ENCODE measurements at regions not wholly inside any gene's neighbourhood (a gene's known extent, or its start where the extent isn't known, plus 50 kb on each side); places are given as distances from the start of the nearest gene placed in this dataset.

- Histone ChIP-seq H3K27ac (ENCODE audit: low read depth, low read length) (no peak overlapping the region), H3K9ac (ENCODE audit: low read length) (no peak overlapping the region), H2AFZ (ENCODE audit: insufficient read depth, low read length, poor library complexity) (no peak overlapping the region), H3K4me1 (ENCODE audit: control insufficient read depth in 1 of 2, insufficient read depth in 2 of 2, low read length in 2 of 2) (peaks cover 2 to 6% of the 10 kb centered on the region in 2 experiments), H3K79me1 (ENCODE audit: low read length) (no peaks in the 10 kb centered on the region), H3K23ac (ENCODE audit: low read length) (no peak overlapping the region), H3K36me3 (ENCODE audit: control insufficient read depth in 1 of 2, insufficient read depth in 2 of 2, low read length in 2 of 2) (no peaks in the 10 kb centered on the region), H2AK5ac (ENCODE audit: low read length) (no peak overlapping the region), H2BK12ac (ENCODE audit: low read length) (no peak overlapping the region), H3K4me3 (ENCODE audit: low read depth, low read length) (no peak overlapping the region), H2BK120ac (ENCODE audit: insufficient read depth, low read length, poor library complexity) (no peak overlapping the region), H3K4ac (ENCODE audit: low read depth, low read length) (no peak overlapping the region), H3K4me2 (ENCODE audit: low read length) (no peak overlapping the region), H4K8ac (ENCODE audit: low read depth, low read length) (no peak overlapping the region), H3K27me3 (ENCODE audit: insufficient read depth, low read length) (no peaks in the 10 kb centered on the region), H4K12ac (ENCODE audit: low read depth, low read length) (no peak overlapping the region), H4K91ac (ENCODE audit: low read depth, low read length) (no peak overlapping the region), H3K9me3 (ENCODE audit: insufficient read depth, low read depth, low read length) (peaks cover 2% of the 10 kb centered on the region), H2BK5ac (ENCODE audit: low read depth, low read length, poor library complexity) (no peak overlapping the region), H3K18ac (ENCODE audit: low read length) (no peak overlapping the region), H3K14ac (ENCODE audit: low read length) (no peak overlapping the region), H3K79me2 (ENCODE audit: control insufficient read depth, insufficient read depth, low read length, poor library complexity) (no peaks in the 10 kb centered on the region)
- DNase-seq = peak; percentile 8 to 67
Measured at GRCh38 chr7:106986450-106986977, 58.0 kb upstream of the PRKAR2B start.

- H3K23ac ChIP-seq (ENCODE audit: low read length) = no peak overlapping the region
- H2AFZ ChIP-seq (ENCODE audit: insufficient read depth, low read length, poor library complexity) = no peak overlapping the region
- WGBS (ENCODE audit: extremely low coverage, insufficient coverage, insufficient read length) = no CpG with 5 or more reads among the region's 3 CpGs
- H3K4ac ChIP-seq (ENCODE audit: low read depth, low read length) = no peak overlapping the region
- no peaks in the 10 kb centered on the region for H3K36me3 ChIP-seq (ENCODE audit: control insufficient read depth in 1 of 2, insufficient read depth in 2 of 2, low read length in 2 of 2)
- no peaks in the 10 kb centered on the region for H3K79me2 ChIP-seq (ENCODE audit: control insufficient read depth, insufficient read depth, low read length, poor library complexity)
- H2AK5ac ChIP-seq (ENCODE audit: low read length) = no peak overlapping the region
- no peak overlapping the region for H4K8ac ChIP-seq (ENCODE audit: low read depth, low read length)
- H3K4me1 ChIP-seq (ENCODE audit: control insufficient read depth in 1 of 2, insufficient read depth in 2 of 2, low read length in 2 of 2) = peaks cover 2 to 6% of the 10 kb centered on the region in 2 experiments
- H4K91ac ChIP-seq (ENCODE audit: low read depth, low read length) = no peak overlapping the region
- no peak overlapping the region for H4K12ac ChIP-seq (ENCODE audit: low read depth, low read length)
- H2BK12ac ChIP-seq (ENCODE audit: low read length) = no peak overlapping the region
- H3K27ac ChIP-seq (ENCODE audit: low read depth, low read length) = no peak overlapping the region
- no peaks in the 10 kb centered on the region for H3K79me1 ChIP-seq (ENCODE audit: low read length)
- no peak overlapping the region for H3K9ac ChIP-seq (ENCODE audit: low read length)
- no peaks in the 10 kb centered on the region for H3K9me3 ChIP-seq (ENCODE audit: insufficient read depth, low read depth, low read length)
- peak; percentile 80 to 93 for DNase-seq
- no peak overlapping the region for H3K4me2 ChIP-seq (ENCODE audit: low read length)
- no peak overlapping the region for H3K14ac ChIP-seq (ENCODE audit: low read length)
- no peak overlapping the region for H3K4me3 ChIP-seq (ENCODE audit: low read depth, low read length)
- no peak overlapping the region for H2BK120ac ChIP-seq (ENCODE audit: insufficient read depth, low read length, poor library complexity)
- no peak overlapping the region for H2BK5ac ChIP-seq (ENCODE audit: low read depth, low read length, poor library complexity)
- H3K18ac ChIP-seq (ENCODE audit: low read length) = no peak overlapping the region
- H3K27me3 ChIP-seq (ENCODE audit: insufficient read depth, low read length) = no peaks in the 10 kb centered on the region
Measured at GRCh38 chr7:106987777-106988176, 56.7 kb upstream of the PRKAR2B start.

- peaks cover 0 to 2% of the 10 kb centered on the region in 2 experiments for H3K4me1 ChIP-seq (ENCODE audit: control insufficient read depth in 1 of 2, insufficient read depth in 2 of 2, low read length in 2 of 2)
- DNase-seq = no peak
- no peak overlapping the region for H3K4me2 ChIP-seq (ENCODE audit: low read length)
- H2BK120ac ChIP-seq (ENCODE audit: insufficient read depth, low read length, poor library complexity) = no peak overlapping the region
- WGBS (ENCODE audit: extremely low coverage, insufficient coverage, insufficient read length) = no CpG with 5 or more reads among the region's 3 CpGs
- H3K14ac ChIP-seq (ENCODE audit: low read length) = no peak overlapping the region
- H3K79me2 ChIP-seq (ENCODE audit: control insufficient read depth, insufficient read depth, low read length, poor library complexity) = no peaks in the 10 kb centered on the region
- H3K9me3 ChIP-seq (ENCODE audit: insufficient read depth, low read depth, low read length) = no peaks in the 10 kb centered on the region
- no peak overlapping the region for H3K27ac ChIP-seq (ENCODE audit: low read depth, low read length)
- no peaks in the 10 kb centered on the region for H3K36me3 ChIP-seq (ENCODE audit: control insufficient read depth in 1 of 2, insufficient read depth in 2 of 2, low read length in 2 of 2)
- no peaks in the 10 kb centered on the region for H3K27me3 ChIP-seq (ENCODE audit: insufficient read depth, low read length)
- no peak overlapping the region for H4K8ac ChIP-seq (ENCODE audit: low read depth, low read length)
- no peak overlapping the region for H2AK5ac ChIP-seq (ENCODE audit: low read length)
- no peak overlapping the region for H3K18ac ChIP-seq (ENCODE audit: low read length)
- no peak overlapping the region for H2BK5ac ChIP-seq (ENCODE audit: low read depth, low read length, poor library complexity)
- H3K23ac ChIP-seq (ENCODE audit: low read length) = no peak overlapping the region
- H3K9ac ChIP-seq (ENCODE audit: low read length) = no peak overlapping the region
- H3K4ac ChIP-seq (ENCODE audit: low read depth, low read length) = no peak overlapping the region
- no peaks in the 10 kb centered on the region for H3K79me1 ChIP-seq (ENCODE audit: low read length)
- no peak overlapping the region for H2BK12ac ChIP-seq (ENCODE audit: low read length)
- H3K4me3 ChIP-seq (ENCODE audit: low read depth, low read length) = no peak overlapping the region
- no peak overlapping the region for H2AFZ ChIP-seq (ENCODE audit: insufficient read depth, low read length, poor library complexity)
- H4K12ac ChIP-seq (ENCODE audit: low read depth, low read length) = no peak overlapping the region
- no peak overlapping the region for H4K91ac ChIP-seq (ENCODE audit: low read depth, low read length)
Measured at GRCh38 chr7:106992511-106992910, 52.0 kb upstream of the PRKAR2B start.
